ENCODE measurements at regions not wholly inside any gene's neighbourhood (a gene's known extent, or its start where the extent isn't known, plus 50 kb on each side); places are given as distances from the start of the nearest gene placed in this dataset.

DNA sequence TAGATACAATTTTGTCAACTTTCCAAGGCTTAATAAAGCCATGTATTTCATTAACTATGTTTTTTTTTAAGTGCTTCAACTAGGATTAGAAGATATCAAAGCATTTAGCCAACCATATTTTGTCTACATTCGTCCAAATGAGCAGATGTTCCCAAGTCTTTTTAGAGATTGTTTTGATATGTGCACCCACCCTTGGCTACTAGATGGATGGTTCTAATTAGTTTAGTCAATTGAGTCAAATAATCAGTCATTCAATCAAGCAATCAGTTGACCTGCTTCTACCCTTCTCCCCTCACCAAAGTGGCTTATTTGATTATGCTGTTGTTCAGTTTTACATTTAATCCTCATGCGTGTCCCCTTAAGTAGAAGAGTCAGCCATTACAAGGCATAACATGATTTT, 319.5 kb upstream of the TNC start:
- TF ChIP-seq SMC3 (IDR thresholded peaks at IDR 0.05) (no peak), KDM5A (IDR thresholded peaks at IDR 0.05) (no peak), RAD21 (conservative IDR thresholded peaks at IDR 0.05 in 1 of 2, IDR thresholded peaks at IDR 0.05 in 1 of 2) (no peak), CEBPB (IDR thresholded peaks at IDR 0.05) (no peak), RARB (CRISPR knock-in tag; IDR thresholded peaks at IDR 0.05) (no peak)
- TF ChIP-seq, protein P1, sequence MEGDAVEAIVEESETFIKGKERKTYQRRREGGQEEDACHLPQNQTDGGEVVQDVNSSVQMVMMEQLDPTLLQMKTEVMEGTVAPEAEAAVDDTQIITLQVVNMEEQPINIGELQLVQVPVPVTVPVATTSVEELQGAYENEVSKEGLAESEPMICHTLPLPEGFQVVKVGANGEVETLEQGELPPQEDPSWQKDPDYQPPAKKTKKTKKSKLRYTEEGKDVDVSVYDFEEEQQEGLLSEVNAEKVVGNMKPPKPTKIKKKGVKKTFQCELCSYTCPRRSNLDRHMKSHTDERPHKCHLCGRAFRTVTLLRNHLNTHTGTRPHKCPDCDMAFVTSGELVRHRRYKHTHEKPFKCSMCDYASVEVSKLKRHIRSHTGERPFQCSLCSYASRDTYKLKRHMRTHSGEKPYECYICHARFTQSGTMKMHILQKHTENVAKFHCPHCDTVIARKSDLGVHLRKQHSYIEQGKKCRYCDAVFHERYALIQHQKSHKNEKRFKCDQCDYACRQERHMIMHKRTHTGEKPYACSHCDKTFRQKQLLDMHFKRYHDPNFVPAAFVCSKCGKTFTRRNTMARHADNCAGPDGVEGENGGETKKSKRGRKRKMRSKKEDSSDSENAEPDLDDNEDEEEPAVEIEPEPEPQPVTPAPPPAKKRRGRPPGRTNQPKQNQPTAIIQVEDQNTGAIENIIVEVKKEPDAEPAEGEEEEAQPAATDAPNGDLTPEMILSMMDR (IDR thresholded peaks at IDR 0.05) = no peak
- TF ChIP-seq, protein P2, sequence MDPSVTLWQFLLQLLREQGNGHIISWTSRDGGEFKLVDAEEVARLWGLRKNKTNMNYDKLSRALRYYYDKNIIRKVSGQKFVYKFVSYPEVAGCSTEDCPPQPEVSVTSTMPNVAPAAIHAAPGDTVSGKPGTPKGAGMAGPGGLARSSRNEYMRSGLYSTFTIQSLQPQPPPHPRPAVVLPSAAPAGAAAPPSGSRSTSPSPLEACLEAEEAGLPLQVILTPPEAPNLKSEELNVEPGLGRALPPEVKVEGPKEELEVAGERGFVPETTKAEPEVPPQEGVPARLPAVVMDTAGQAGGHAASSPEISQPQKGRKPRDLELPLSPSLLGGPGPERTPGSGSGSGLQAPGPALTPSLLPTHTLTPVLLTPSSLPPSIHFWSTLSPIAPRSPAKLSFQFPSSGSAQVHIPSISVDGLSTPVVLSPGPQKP (IDR thresholded peaks at IDR 0.05; ENCODE audit: low read depth, low read length) = no peak
- TF ChIP-seq, protein P3, sequence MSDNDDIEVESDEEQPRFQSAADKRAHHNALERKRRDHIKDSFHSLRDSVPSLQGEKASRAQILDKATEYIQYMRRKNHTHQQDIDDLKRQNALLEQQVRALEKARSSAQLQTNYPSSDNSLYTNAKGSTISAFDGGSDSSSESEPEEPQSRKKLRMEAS (IDR thresholded peaks at IDR 0.05) = no peak
